GM12875 (cell line): ENCODE measurements at regions not wholly inside any gene's neighbourhood (a gene's known extent, or its start where the extent isn't known, plus 50 kb on each side); places are given as distances from the start of the nearest gene placed in this dataset.

Experiments used
- H3K4me3 ChIP-seq: one replicate; pipeline ENCODE4 v1.5.1; 2011; ENCODE audit warnings: low read depth, low read length, control low read depth
- CTCF ChIP-seq: IDR thresholded peaks from 2 replicates; pipeline ENCODE4 v1.5.1; 2011; ENCODE audit warnings: low read depth, mild to moderate bottlenecking, control low read depth, inconsistent platforms, low read length, moderate library complexity, borderline replicate concordance; ENCODE audit not compliant: insufficient read depth

DNA sequence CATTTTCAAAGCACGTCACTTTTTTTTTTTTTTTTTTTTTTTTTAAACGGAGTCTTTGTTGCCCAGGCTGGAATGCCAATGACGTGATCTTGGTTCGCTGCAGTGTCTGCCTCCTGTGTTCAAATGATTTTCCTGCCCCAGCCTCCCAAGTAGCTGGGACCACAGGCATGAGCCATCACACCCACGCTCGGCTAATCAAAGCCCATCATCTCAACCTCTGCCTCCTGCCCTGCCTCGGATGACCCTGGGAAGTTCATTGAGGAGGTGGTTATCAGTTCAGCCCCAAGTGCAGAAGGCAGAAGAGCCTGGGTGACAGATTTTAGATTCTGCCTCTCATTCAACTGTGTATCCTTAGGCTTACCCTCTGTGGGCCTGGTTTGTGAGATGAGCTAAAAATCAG, 484.9 kb upstream of the EEF2KMT start:
- TF ChIP-seq CTCF, result no peak
- H3K4me3 ChIP-seq, result no peak overlapping the region

- TF ChIP-seq CTCF, result no peak
Measured at GRCh38 chr16:5581908-5582307, 484.3 kb upstream of the EEF2KMT start.

DNA sequence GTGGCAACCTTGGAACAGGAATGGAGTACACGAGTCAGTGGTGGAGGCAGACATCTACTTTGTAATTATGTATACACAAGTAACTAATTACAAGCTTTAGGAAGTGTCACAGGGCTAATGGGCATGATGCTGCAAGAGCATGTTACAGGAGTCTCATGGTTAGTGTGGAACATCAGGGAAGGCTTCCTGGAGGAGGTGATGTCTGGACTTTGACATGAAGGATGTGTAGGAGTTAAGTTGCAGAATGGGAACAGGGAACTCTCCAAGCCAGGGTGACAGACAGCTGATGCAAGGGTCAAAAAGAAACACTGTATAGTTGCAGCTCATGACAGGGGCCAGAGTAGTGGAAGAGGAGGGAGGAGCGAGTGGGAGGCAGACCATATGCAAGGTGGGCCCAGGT, 483.8 kb upstream of the EEF2KMT start:
- H3K4me3 ChIP-seq, result no peak overlapping the region
- no peak for TF ChIP-seq CTCF

More at GRCh38 chr16:5581908-5582307, 484.3 kb upstream of the EEF2KMT start:
- H3K4me3 ChIP-seq, result no peak overlapping the region

DNA sequence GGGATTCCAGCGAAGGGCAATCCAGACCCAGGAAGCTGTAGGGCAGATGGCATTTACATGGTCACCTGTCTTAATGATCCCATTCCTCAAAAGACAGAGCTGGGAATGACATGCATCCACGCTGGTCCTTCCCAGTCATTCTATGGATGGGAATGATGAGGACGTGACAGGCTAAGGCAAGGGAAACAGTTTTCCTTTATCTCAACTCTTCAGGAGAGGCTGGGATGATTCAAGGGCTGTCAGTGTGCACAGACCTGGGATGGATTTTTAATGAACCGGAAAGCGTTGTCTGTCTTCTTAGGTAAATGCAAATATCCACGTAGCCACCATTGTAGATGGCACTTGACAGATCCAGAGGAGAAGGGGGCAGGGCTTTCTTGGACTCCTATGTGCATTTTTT, 483.2 kb upstream of the EEF2KMT start:
- no peak for TF ChIP-seq CTCF
- no peak overlapping the region for H3K4me3 ChIP-seq

DNA sequence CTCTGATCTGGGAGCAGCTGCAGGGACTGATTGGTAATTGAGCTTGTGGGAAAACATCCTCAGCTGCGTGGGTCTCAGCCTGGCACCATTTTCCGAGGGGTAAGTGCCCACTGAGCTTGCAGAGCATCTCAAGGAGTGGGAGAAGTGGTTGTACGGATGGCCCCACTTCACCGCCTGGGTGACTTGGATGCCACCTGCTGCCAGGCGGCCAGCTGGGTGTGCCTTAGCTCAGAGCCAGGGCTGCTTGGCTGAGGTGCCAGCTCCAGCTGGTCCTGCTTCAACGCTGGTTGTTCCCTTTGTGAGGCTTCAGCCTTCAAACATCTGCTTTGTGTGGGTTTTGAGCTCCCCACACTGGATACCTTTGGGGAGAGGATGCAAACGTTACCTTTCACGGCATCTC, 482.7 kb upstream of the EEF2KMT start:
- H3K4me3 ChIP-seq, result no peak overlapping the region
- no peak for TF ChIP-seq CTCF

DNA sequence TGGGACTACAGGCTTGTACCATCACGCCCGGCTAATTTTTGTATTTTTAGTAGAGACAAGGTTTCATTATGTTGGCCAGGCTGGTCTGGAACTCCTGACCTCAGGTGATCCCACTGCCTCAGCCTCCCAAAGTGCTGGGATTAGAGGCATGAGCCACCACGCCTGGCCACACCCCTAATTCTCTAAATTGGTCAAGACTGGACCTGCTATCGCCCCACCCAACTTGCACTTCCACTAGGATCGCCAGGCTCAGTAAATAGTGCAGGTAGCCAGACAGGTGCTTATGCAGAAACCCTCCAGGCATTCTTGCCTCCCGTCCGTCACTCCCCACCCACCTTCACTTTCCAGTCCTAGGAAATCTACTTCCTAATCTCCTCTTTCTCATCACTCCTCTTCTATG, 481.4 kb upstream of the EEF2KMT start:
- TF ChIP-seq CTCF, result no peak
- H3K4me3 ChIP-seq, result no peak overlapping the region

GRCh38 chr16:5577463-5577862, 479.9 kb upstream of the EEF2KMT start:
- TF ChIP-seq CTCF, result no peak
- H3K4me3 ChIP-seq, result no peak overlapping the region
